IMR-90 (cell line): ENCODE measurements at regions not wholly inside any gene's neighbourhood (a gene's known extent, or its start where the extent isn't known, plus 50 kb on each side); places are given as distances from the start of the nearest gene placed in this dataset.

Experiments used
- ATAC-seq: fragments of 200-7000 bp; cut with Tn5 transposase; 2 replicates; pipeline ENCODE4 v1.9.1; 2020; ENCODE audit warnings: low read depth, mild to moderate bottlenecking, moderate library complexity
- BruUV-seq: library from RNA; stranded (reverse); fragments of 400-500 nt; replicated peaks from 2 replicates; lab custom pipeline; 2021; lab: Mats Ljungman, UMichigan
- CTCF ChIA-PET: fragments of 300-600 bp; formaldehyde crosslinking; extraction: SDS; loops from one replicate; lab custom pipeline; 2021; ENCODE audit warnings: antibody characterized with exemption; lab: Yijun Ruan, JAX
- POLR2A ChIA-PET: fragments of 300-600 bp; sonication (Branson Sonifier 250); formaldehyde crosslinking; loops from one replicate; lab custom pipeline; 2022; ENCODE audit warnings: antibody characterized with exemption; ENCODE audit not compliant: unreplicated experiment; lab: Charles Lee
- DNase-seq: peaks from one replicate; pipeline ENCODE4 v3.0.0; 2013
- H2AFZ ChIP-seq: replicated peaks from 2 replicates; pipeline ENCODE3; 2013; ENCODE audit warnings: low read length, mild to moderate bottlenecking; ENCODE audit not compliant: poor library complexity
- H2AK5ac ChIP-seq: 2 replicates; pipeline ENCODE4 v1.6.1; 2013; ENCODE audit warnings: low read depth, low read length, inconsistent platforms
- H2AK9ac ChIP-seq: replicated peaks from 2 replicates; pipeline ENCODE3; 2013; ENCODE audit warnings: mild to moderate bottlenecking, low read depth, low read length, moderate library complexity; ENCODE audit not compliant: poor library complexity
- H2BK120ac ChIP-seq: 2 replicates; pipeline ENCODE4 v1.6.1; 2013; ENCODE audit warnings: low read depth, low read length, inconsistent platforms
- H2BK15ac ChIP-seq: 3 replicates; pipeline ENCODE4 v1.6.1; 2013; ENCODE audit warnings: low read depth, low read length, inconsistent platforms
- H2BK20ac ChIP-seq: 2 replicates; pipeline ENCODE4 v1.6.1; 2013; ENCODE audit warnings: low read depth, mild to moderate bottlenecking, inconsistent platforms, low read length, moderate library complexity
- H2BK5ac ChIP-seq: 2 replicates; pipeline ENCODE4 v1.6.1; 2013; ENCODE audit warnings: mild to moderate bottlenecking, low read depth, low read length, inconsistent platforms; ENCODE audit not compliant: poor library complexity, severe bottlenecking
- H3K14ac ChIP-seq: replicated peaks from 2 replicates; pipeline ENCODE4 v1.6.1; 2013; ENCODE audit warnings: low read depth, low read length, inconsistent platforms
- H3K18ac ChIP-seq: 2 replicates; pipeline ENCODE4 v1.6.1; 2013; ENCODE audit warnings: low read depth, low read length, control low read depth
- H3K23ac ChIP-seq: 2 replicates; pipeline ENCODE4 v1.6.1; 2013; ENCODE audit warnings: low read depth, low read length, inconsistent platforms
- H3K27ac ChIP-seq: 2 replicates; pipeline ENCODE4 v1.5.1; 2013; ENCODE audit warnings: mild to moderate bottlenecking, control low read depth, low read length; ENCODE audit not compliant: insufficient read depth
- H3K27me3 ChIP-seq: 2 replicates; pipeline ENCODE4 v1.6.1; 2013; ENCODE audit warnings: low read length; ENCODE audit not compliant: control insufficient read depth, insufficient read depth
- H3K36me3 ChIP-seq: 2 replicates; pipeline ENCODE4 v1.6.1; 2013; ENCODE audit warnings: low read length, mixed read lengths; ENCODE audit not compliant: control insufficient read depth, insufficient read depth
- H3K4ac ChIP-seq: 2 replicates; pipeline ENCODE4 v1.6.1; 2013; ENCODE audit warnings: low read depth, low read length, inconsistent platforms
- H3K4me1 ChIP-seq: 2 replicates; pipeline ENCODE4 v1.6.1; 2013; ENCODE audit warnings: low read length, mixed read lengths; ENCODE audit not compliant: control insufficient read depth, insufficient read depth
- H3K4me2 ChIP-seq: 2 replicates; pipeline ENCODE4 v1.6.1; 2013; ENCODE audit warnings: low read depth, mild to moderate bottlenecking, control low read depth, low read length, moderate library complexity
- H3K4me3 ChIP-seq: 2 replicates; pipeline ENCODE4 v1.5.1; 2013; ENCODE audit warnings: low read depth, mild to moderate bottlenecking, control low read depth, low read length, moderate library complexity; ENCODE audit not compliant: insufficient read depth
- H3K56ac ChIP-seq: 2 replicates; pipeline ENCODE4 v1.6.1; 2013; ENCODE audit warnings: low read length, inconsistent platforms; ENCODE audit not compliant: insufficient read depth; ENCODE audit errors: extremely low read depth
- H3K79me1 ChIP-seq, 2 experiments: 2 replicates each; pipeline ENCODE4 v1.6.1; 2013; ENCODE audit warnings: low read length in 2 of 2, inconsistent platforms in 1 of 2, low read depth in 1 of 2
- H3K9ac ChIP-seq: 2 replicates; pipeline ENCODE4 v1.6.1; 2013; ENCODE audit warnings: low read depth, low read length, control low read depth
- H3K9me1 ChIP-seq: 2 replicates; pipeline ENCODE4 v1.6.1; 2013; ENCODE audit warnings: low read length, inconsistent platforms; ENCODE audit not compliant: insufficient read depth
- H3K9me3 ChIP-seq: 2 replicates; pipeline ENCODE4 v1.6.1; 2013; ENCODE audit warnings: low read length; ENCODE audit not compliant: control insufficient read depth, insufficient read depth
- H4K20me1 ChIP-seq: 2 replicates; pipeline ENCODE4 v1.6.1; 2013; ENCODE audit warnings: low read length, inconsistent platforms; ENCODE audit not compliant: insufficient read depth
- H4K5ac ChIP-seq: 2 replicates; pipeline ENCODE4 v1.6.1; 2013; ENCODE audit warnings: mild to moderate bottlenecking, low read depth, low read length, control low read depth
- H4K8ac ChIP-seq, 2 experiments: 2 replicates each; pipeline ENCODE4 v1.6.1; 2013; ENCODE audit warnings: low read depth in 2 of 2, low read length in 2 of 2, control low read depth in 1 of 2, inconsistent platforms in 1 of 2
- H4K91ac ChIP-seq: 2 replicates; pipeline ENCODE4 v1.6.1; 2013; ENCODE audit warnings: low read depth, low read length, inconsistent platforms; ENCODE audit not compliant: insufficient read depth
- BHLHE40 ChIP-seq: fragments of 150-350 bp; IDR thresholded peaks from 2 replicates; pipeline ENCODE4 v1.6.1; 2016; ENCODE audit warnings: mild to moderate bottlenecking, low read depth, low read length
- FOS ChIP-seq: fragments of 150-350 bp; IDR thresholded peaks from 2 replicates; pipeline ENCODE4 v1.6.1; 2016; ENCODE audit warnings: low read depth, low read length
- MAFK ChIP-seq: IDR thresholded peaks from 2 replicates; pipeline ENCODE4 v1.6.1; 2012; ENCODE audit warnings: low read depth, low read length, improper control_type of control experiment
- MAZ ChIP-seq: IDR thresholded peaks from 2 replicates; pipeline ENCODE4 v1.6.1; 2012; ENCODE audit warnings: low read depth, mild to moderate bottlenecking, low read length, improper control_type of control experiment, moderate library complexity, borderline replicate concordance
- MXI1 ChIP-seq: IDR thresholded peaks from 2 replicates; pipeline ENCODE4 v1.6.1; 2012; ENCODE audit warnings: low read depth, mild to moderate bottlenecking, low read length, moderate library complexity, borderline replicate concordance
- NFE2L2 ChIP-seq: fragments of 150-350 bp; IDR thresholded peaks from 2 replicates; pipeline ENCODE4 v1.6.1; 2016; ENCODE audit warnings: low read depth, mild to moderate bottlenecking, low read length
- RAD21 ChIP-seq: IDR thresholded peaks from 2 replicates; pipeline ENCODE4 v1.6.1; 2012; ENCODE audit warnings: low read length, improper control_type of control experiment
- RCOR1 ChIP-seq: IDR thresholded peaks from 2 replicates; pipeline ENCODE4 v1.6.1; 2012; ENCODE audit warnings: mild to moderate bottlenecking, low read length, improper control_type of control experiment; ENCODE audit not compliant: insufficient replicate concordance
- RFX5 ChIP-seq: IDR thresholded peaks from 2 replicates; pipeline ENCODE4 v1.8.0; 2012; ENCODE audit warnings: low read depth, mild to moderate bottlenecking, low read length, moderate library complexity
- WGBS, 2 experiments: methylation state at CpG; one replicate each; pipeline versions ENCODE4 v1.1.5 to v1.1.7; 2013; ENCODE audit warnings: missing lambda C conversion rate in 2 of 2; ENCODE audit not compliant: insufficient read length in 1 of 2; ENCODE audit errors: extremely low coverage in 2 of 2; 5-methylcytosine and 5-hydroxymethylcytosine counted together
- dilution Hi-C: fragments of 300-500 bp; cut with HindIII; formaldehyde crosslinking; loops from one replicate; pipeline ENCODE4 v1.14.3; 2018; ENCODE audit warnings: low sequenced_read_pairs; ENCODE audit not compliant: unreplicated experiment
- in situ Hi-C: fragments of 300-500 bp; cut with MboI; formaldehyde crosslinking; loops from 3 replicates; pipeline ENCODE4 v1.14.3; 2019; ENCODE audit warnings: low sequenced_read_pairs, inconsistent platforms, mixed read lengths
- intact Hi-C: fragments of 100-400 bp; cut with micrococcal nuclease; formaldehyde crosslinking; loops from 2 replicates; pipeline ENCODE4 v1.10.0; 2022
- TF ChIP-seq, protein P1 (sequence below): conservative IDR thresholded peaks from 2 replicates; pipeline ENCODE4 v1.5.1; 2012; ENCODE audit warnings: mild to moderate bottlenecking, low read depth, low read length, improper control_type of control experiment
- TF ChIP-seq, protein P2 (sequence below): fragments of 150-350 bp; IDR thresholded peaks from 2 replicates; pipeline ENCODE4 v1.6.1; 2016; ENCODE audit warnings: low read depth, mild to moderate bottlenecking, low read length, moderate library complexity, borderline replicate concordance
- TF ChIP-seq, protein P3 (sequence below): fragments of 150-350 bp; IDR thresholded peaks from 2 replicates; pipeline ENCODE4 v1.6.1; 2017; ENCODE audit warnings: mild to moderate bottlenecking, antibody characterized with exemption, low read length, low read depth

DNA sequence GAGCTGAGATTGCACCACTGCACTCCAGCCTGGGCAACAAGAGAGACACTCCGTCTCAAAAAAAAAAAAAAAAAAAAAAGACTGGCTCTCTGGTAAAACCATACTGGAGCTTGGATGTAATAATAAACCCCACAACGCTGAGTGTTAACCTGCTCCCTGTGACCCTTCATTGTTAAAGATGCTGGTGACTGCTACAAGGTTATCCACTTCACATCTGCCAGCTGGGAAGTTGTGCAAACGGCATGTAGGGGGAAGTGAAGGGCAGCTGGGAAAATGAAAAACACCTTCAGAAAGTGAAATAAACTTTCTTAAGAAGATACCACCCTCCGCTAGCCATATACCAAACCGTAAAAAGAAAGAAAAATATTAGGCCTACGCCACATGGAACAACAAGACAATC is 131.0 kb upstream of the NUDT7 start:
- no peak overlapping the region for H2BK20ac ChIP-seq
- H3K79me1 ChIP-seq, result no peaks in the 10 kb centered on the region
- H3K4me1 ChIP-seq, result no peaks in the 10 kb centered on the region
- no peaks in the 10 kb centered on the region for H3K9me1 ChIP-seq
- no peak overlapping the region for H2AFZ ChIP-seq
- H2BK15ac ChIP-seq, result no peak overlapping the region
- H3K23ac ChIP-seq, result no peak overlapping the region
- H3K18ac ChIP-seq, result no peak overlapping the region
- no peaks in the 10 kb centered on the region for H3K36me3 ChIP-seq
- peaks cover 2% of the 10 kb centered on the region; the same call in 1 of the 2 replicates for H3K27me3 ChIP-seq
- H3K4ac ChIP-seq, result no peak overlapping the region
- TF ChIP-seq, protein P1, sequence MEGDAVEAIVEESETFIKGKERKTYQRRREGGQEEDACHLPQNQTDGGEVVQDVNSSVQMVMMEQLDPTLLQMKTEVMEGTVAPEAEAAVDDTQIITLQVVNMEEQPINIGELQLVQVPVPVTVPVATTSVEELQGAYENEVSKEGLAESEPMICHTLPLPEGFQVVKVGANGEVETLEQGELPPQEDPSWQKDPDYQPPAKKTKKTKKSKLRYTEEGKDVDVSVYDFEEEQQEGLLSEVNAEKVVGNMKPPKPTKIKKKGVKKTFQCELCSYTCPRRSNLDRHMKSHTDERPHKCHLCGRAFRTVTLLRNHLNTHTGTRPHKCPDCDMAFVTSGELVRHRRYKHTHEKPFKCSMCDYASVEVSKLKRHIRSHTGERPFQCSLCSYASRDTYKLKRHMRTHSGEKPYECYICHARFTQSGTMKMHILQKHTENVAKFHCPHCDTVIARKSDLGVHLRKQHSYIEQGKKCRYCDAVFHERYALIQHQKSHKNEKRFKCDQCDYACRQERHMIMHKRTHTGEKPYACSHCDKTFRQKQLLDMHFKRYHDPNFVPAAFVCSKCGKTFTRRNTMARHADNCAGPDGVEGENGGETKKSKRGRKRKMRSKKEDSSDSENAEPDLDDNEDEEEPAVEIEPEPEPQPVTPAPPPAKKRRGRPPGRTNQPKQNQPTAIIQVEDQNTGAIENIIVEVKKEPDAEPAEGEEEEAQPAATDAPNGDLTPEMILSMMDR, result no peak
- TF ChIP-seq RCOR1 (no peak), BHLHE40 (no peak), MAZ (no peak), MXI1 (no peak), RAD21 (no peak), MAFK (no peak), NFE2L2 (no peak), RFX5 (no peak), FOS (no peak)
- TF ChIP-seq, protein P2, sequence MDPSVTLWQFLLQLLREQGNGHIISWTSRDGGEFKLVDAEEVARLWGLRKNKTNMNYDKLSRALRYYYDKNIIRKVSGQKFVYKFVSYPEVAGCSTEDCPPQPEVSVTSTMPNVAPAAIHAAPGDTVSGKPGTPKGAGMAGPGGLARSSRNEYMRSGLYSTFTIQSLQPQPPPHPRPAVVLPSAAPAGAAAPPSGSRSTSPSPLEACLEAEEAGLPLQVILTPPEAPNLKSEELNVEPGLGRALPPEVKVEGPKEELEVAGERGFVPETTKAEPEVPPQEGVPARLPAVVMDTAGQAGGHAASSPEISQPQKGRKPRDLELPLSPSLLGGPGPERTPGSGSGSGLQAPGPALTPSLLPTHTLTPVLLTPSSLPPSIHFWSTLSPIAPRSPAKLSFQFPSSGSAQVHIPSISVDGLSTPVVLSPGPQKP, result no peak
- TF ChIP-seq, protein P3, sequence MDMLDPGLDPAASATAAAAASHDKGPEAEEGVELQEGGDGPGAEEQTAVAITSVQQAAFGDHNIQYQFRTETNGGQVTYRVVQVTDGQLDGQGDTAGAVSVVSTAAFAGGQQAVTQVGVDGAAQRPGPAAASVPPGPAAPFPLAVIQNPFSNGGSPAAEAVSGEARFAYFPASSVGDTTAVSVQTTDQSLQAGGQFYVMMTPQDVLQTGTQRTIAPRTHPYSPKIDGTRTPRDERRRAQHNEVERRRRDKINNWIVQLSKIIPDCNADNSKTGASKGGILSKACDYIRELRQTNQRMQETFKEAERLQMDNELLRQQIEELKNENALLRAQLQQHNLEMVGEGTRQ, result no peak
- no peak overlapping the region for H4K5ac ChIP-seq
- H4K8ac ChIP-seq, result no peak overlapping the region
- H3K4me2 ChIP-seq, result no peak overlapping the region
- no peak overlapping the region for H3K56ac ChIP-seq
- H4K91ac ChIP-seq, result no peak overlapping the region
- dilution Hi-C loops (loop anchor here (25.0 kb wide), 1 partner anchor 354 kb away; no protein-coding TSS in a partner anchor), intact Hi-C loops (no loop called here), in situ Hi-C loops (no loop called here)
- no peak overlapping the region for H3K14ac ChIP-seq
- no peak for DNase-seq
- no peaks in the 10 kb centered on the region for H4K20me1 ChIP-seq
- no CpG with 5 or more reads among the region's 6 CpGs for WGBS, 2 experiments
- H2AK9ac ChIP-seq, result no peak overlapping the region
- no peaks in the 10 kb centered on the region for H3K9me3 ChIP-seq
- H3K27ac ChIP-seq, result no peak overlapping the region
- CTCF ChIA-PET, result interaction anchor here (1.6 kb wide), 1 partner anchor 8 kb away, joined by 5 read pairs; no protein-coding TSS in a partner anchor
- no peak overlapping the region for H3K9ac ChIP-seq
- H2BK5ac ChIP-seq, result no peak overlapping the region
- POLR2A ChIA-PET, result no interaction called here
- no peak for ATAC-seq
- no TSS peak for BruUV-seq
- H2AK5ac ChIP-seq, result no peak overlapping the region
- no peak overlapping the region for H2BK120ac ChIP-seq
- H3K4me3 ChIP-seq, result no peak overlapping the region
